ENCODE measurements at regions not wholly inside any gene's neighbourhood (a gene's known extent, or its start where the extent isn't known, plus 50 kb on each side); places are given as distances from the start of the nearest gene placed in this dataset.

- peaks cover 54% of the 10 kb centered on the region for H3K4me1 ChIP-seq (ENCODE audit: insufficient read depth, low read length)
- TF ChIP-seq CTCF (IDR thresholded peaks at IDR 0.05): no peak
- no peaks in the 10 kb centered on the region for H3K9me3 ChIP-seq (ENCODE audit: control insufficient read depth in 1 of 2, insufficient read depth in 1 of 2, low read length in 2 of 2)
- H3K27ac ChIP-seq (ENCODE audit: low read depth in 1 of 2, low read length in 2 of 2): peak overlapping the region; percentile 49 to 77
- peak overlapping the region; percentile 91 for H3K27ac Mint-ChIP-seq
- no peaks in the 10 kb centered on the region for H3K36me3 Mint-ChIP-seq (ENCODE audit: low read depth)
- H3K4me1 Mint-ChIP-seq (ENCODE audit: low read depth): peaks cover 71% of the 10 kb centered on the region
- no peaks in the 10 kb centered on the region for H3K27me3 ChIP-seq (ENCODE audit: control insufficient read depth in 1 of 2, insufficient read depth in 2 of 2, low read length in 2 of 2)
- intact Hi-C loops (cut with DNase I, micrococcal nuclease): loop anchor here in 1 of 2 experiments (2.0 to 5.0 kb wide), 3 partner anchors 13 to 106 kb away; partner anchors contain the start of gene SNRK
- no peaks in the 10 kb centered on the region for H3K9me3 Mint-ChIP-seq
- H3K4me3 ChIP-seq (ENCODE audit: low read length): no peak overlapping the region
- no peaks in the 10 kb centered on the region for H3K36me3 ChIP-seq (ENCODE audit: insufficient read depth, low read length)
- DNase-seq (peak in 12 of 14 experiments; percentile 27 to 83 (median 42)), ATAC-seq (ENCODE audit: poor library complexity) (peak; percentile 71)
- peak overlapping the region; percentile 62 for H3K4me3 Mint-ChIP-seq
- ChIA-PET POLR2A (interaction anchor here (0.6 to 2.8 kb wide), 5 partner anchors 10 to 115 kb away, joined by 3 to 53 read pairs (median 16); no protein-coding TSS in a partner anchor), CTCF (interaction anchor here (1.1 kb wide), 1 partner anchor 17 kb away, joined by 3 read pairs; no protein-coding TSS in a partner anchor)
- H3K27me3 Mint-ChIP-seq: no peaks in the 10 kb centered on the region
Measured at GRCh38 chr3:43181202-43181821, 75.4 kb upstream of the POMGNT2 start.

GRCh38 chr3:43180694-43181093 is 74.8 kb upstream of the POMGNT2 start:
- Mint-ChIP-seq H3K36me3 (ENCODE audit: low read depth) (no peaks in the 10 kb centered on the region), H3K27me3 (no peaks in the 10 kb centered on the region), H3K4me3 (peak overlapping the region; percentile 62), H3K9me3 (no peaks in the 10 kb centered on the region), H3K4me1 (ENCODE audit: low read depth) (peaks cover 68% of the 10 kb centered on the region), H3K27ac (peak overlapping the region; percentile 91)
- intact Hi-C loops (cut with DNase I, micrococcal nuclease): loop anchor here in 1 of 2 experiments (1.0 to 5.0 kb wide), 4 partner anchors 14 to 107 kb away; partner anchors contain the start of gene SNRK
- ATAC-seq (ENCODE audit: poor library complexity): peak; percentile 13
- H3K4me3 ChIP-seq (ENCODE audit: low read length): peak overlapping the region; percentile 7
- ChIA-PET CTCF (interaction anchor here (1.1 to 3.0 kb wide), 2 partner anchors 17 to 18 kb away, joined by 3 to 10 read pairs; no protein-coding TSS in a partner anchor), POLR2A (interaction anchor here (0.9 to 2.8 kb wide), 19 partner anchors 8 to 209 kb away, joined by 3 to 53 read pairs (median 7); partner anchors contain the start of gene SNRK)
- peak overlapping the region; percentile 49 to 77 for H3K27ac ChIP-seq (ENCODE audit: low read depth in 1 of 2, low read length in 2 of 2)
- H3K27me3 ChIP-seq (ENCODE audit: control insufficient read depth in 1 of 2, insufficient read depth in 2 of 2, low read length in 2 of 2): no peaks in the 10 kb centered on the region
- DNase-seq: no peak
- H3K9me3 ChIP-seq (ENCODE audit: control insufficient read depth in 1 of 2, insufficient read depth in 1 of 2, low read length in 2 of 2): no peaks in the 10 kb centered on the region
- peaks cover 54% of the 10 kb centered on the region for H3K4me1 ChIP-seq (ENCODE audit: insufficient read depth, low read length)
- no peaks in the 10 kb centered on the region for H3K36me3 ChIP-seq (ENCODE audit: insufficient read depth, low read length)
- no peak for TF ChIP-seq CTCF (IDR thresholded peaks at IDR 0.05)

GRCh38 chr3:43180027-43180426 is 74.1 kb upstream of the POMGNT2 start:
- Mint-ChIP-seq H3K27me3 (no peaks in the 10 kb centered on the region), H3K27ac (peak overlapping the region; percentile 91), H3K4me1 (ENCODE audit: low read depth) (peaks cover 67% of the 10 kb centered on the region), H3K4me3 (peak overlapping the region; percentile 71), H3K9me3 (no peaks in the 10 kb centered on the region), H3K36me3 (ENCODE audit: low read depth) (peaks cover under 1% of the 10 kb centered on the region)
- no peaks in the 10 kb centered on the region for H3K27me3 ChIP-seq (ENCODE audit: control insufficient read depth in 1 of 2, insufficient read depth in 2 of 2, low read length in 2 of 2)
- peak overlapping the region; percentile 7 for H3K4me3 ChIP-seq (ENCODE audit: low read length)
- CTCF ChIA-PET: interaction anchor here (3.0 kb wide), 1 partner anchor 17 kb away, joined by 10 read pairs; no protein-coding TSS in a partner anchor
- H3K36me3 ChIP-seq (ENCODE audit: insufficient read depth, low read length): no peaks in the 10 kb centered on the region
- peak overlapping the region; percentile 49 to 77 for H3K27ac ChIP-seq (ENCODE audit: low read depth in 1 of 2, low read length in 2 of 2)
- DNase-seq: peak in 11 of 14 experiments; percentile 14 to 87 (median 35)
- H3K4me1 ChIP-seq (ENCODE audit: insufficient read depth, low read length): peaks cover 54% of the 10 kb centered on the region
- peak; percentile 86 for ATAC-seq (ENCODE audit: poor library complexity)
- intact Hi-C loops (cut with DNase I, micrococcal nuclease): loop anchor here in 1 of 2 experiments (1.0 to 5.0 kb wide), 4 partner anchors 15 to 107 kb away; partner anchors contain the start of gene SNRK
- POLR2A ChIA-PET: interaction anchor here (0.6 to 2.8 kb wide), 21 partner anchors 8 to 209 kb away, joined by 3 to 53 read pairs (median 7); partner anchors contain the start of gene SNRK
- TF ChIP-seq CTCF (IDR thresholded peaks at IDR 0.05): no peak
- H3K9me3 ChIP-seq (ENCODE audit: control insufficient read depth in 1 of 2, insufficient read depth in 1 of 2, low read length in 2 of 2): no peaks in the 10 kb centered on the region

Data from CD4-positive, alpha-beta T cell (primary cell).